ENCODE measurements at regions not wholly inside any gene's neighbourhood (a gene's known extent, or its start where the extent isn't known, plus 50 kb on each side); places are given as distances from the start of the nearest gene placed in this dataset.

DNA sequence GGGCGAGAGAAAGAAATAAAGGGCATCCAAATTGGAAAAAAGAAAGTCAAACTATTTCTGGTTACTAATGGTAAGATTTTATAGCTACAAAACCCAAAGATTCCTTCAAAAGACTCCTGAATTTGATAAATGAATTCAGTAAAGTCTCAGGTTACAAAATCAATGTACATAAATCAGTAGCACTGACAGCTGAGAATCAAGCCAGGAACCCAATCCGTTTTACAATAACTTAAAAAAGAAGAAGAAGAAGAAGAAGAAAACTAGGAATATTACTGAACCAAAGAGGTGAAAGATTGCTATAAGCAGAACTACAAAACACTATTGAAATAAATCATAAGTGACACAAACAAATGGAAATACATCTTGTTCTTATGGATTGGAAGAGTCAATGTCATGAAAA, 291.5 kb upstream of the GULP1 start:
- Histone ChIP-seq H3K4me3 (ENCODE audit: insufficient read depth, low read length, poor library complexity, severe bottlenecking) (no peak overlapping the region), H3K9me3 (ENCODE audit: insufficient read depth, low read length) (no peaks in the 10 kb centered on the region), H3K9me2 (replicated peaks; ENCODE audit: insufficient read depth, low read length) (no peaks in the 10 kb centered on the region), H3K9ac (ENCODE audit: low read length) (no peak overlapping the region), H3K27ac (ENCODE audit: low read depth, low read length) (no peak overlapping the region), H2AFZ (ENCODE audit: low read depth, low read length, severe bottlenecking) (no peak overlapping the region), H3K36me3 (ENCODE audit: low read length) (no peaks in the 10 kb centered on the region), H3K27me3 (ENCODE audit: low read length) (no peaks in the 10 kb centered on the region), H3F3A (ENCODE audit: insufficient read depth) (no peaks in the 10 kb centered on the region), H4K20me1 (ENCODE audit: low read depth, low read length) (no peaks in the 10 kb centered on the region), H3K79me2 (ENCODE audit: insufficient read depth, low read length) (no peaks in the 10 kb centered on the region), H3K4me2 (ENCODE audit: low read depth, low read length, poor library complexity, severe bottlenecking) (no peak overlapping the region)
- TF ChIP-seq, protein P1, sequence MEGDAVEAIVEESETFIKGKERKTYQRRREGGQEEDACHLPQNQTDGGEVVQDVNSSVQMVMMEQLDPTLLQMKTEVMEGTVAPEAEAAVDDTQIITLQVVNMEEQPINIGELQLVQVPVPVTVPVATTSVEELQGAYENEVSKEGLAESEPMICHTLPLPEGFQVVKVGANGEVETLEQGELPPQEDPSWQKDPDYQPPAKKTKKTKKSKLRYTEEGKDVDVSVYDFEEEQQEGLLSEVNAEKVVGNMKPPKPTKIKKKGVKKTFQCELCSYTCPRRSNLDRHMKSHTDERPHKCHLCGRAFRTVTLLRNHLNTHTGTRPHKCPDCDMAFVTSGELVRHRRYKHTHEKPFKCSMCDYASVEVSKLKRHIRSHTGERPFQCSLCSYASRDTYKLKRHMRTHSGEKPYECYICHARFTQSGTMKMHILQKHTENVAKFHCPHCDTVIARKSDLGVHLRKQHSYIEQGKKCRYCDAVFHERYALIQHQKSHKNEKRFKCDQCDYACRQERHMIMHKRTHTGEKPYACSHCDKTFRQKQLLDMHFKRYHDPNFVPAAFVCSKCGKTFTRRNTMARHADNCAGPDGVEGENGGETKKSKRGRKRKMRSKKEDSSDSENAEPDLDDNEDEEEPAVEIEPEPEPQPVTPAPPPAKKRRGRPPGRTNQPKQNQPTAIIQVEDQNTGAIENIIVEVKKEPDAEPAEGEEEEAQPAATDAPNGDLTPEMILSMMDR (IDR thresholded peaks at IDR 0.05; ENCODE audit: insufficient read depth, low read length, poor library complexity, severe bottlenecking), result no peak
- no peak for TF ChIP-seq EZH2phosphoT487 (conservative IDR thresholded peaks at IDR 0.05; ENCODE audit: low read length)

DNA sequence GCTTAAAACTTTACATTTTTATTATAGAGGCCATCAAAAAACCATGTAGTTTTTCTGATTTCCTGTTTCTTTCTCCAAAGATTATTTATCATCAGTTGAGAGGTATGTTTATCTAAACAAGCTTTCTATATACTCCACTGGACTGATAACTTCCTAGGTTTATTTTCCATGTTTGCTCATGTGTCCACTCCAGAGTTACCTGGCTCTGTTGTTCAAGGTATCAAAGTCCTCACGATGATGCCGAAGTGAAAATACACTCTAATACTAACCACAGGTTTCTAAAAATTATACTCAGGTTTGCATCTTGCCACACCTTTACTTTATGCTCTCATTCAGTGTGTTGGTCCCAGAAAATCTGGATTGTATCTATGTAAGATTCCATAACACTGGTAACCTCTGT, 287.9 kb upstream of the GULP1 start:
- TF ChIP-seq, protein P1 (IDR thresholded peaks at IDR 0.05; ENCODE audit: insufficient read depth, low read length, poor library complexity, severe bottlenecking), result no peak
- no peak for TF ChIP-seq EZH2phosphoT487 (conservative IDR thresholded peaks at IDR 0.05; ENCODE audit: low read length)
- Histone ChIP-seq H2AFZ (ENCODE audit: low read depth, low read length, severe bottlenecking) (no peak overlapping the region), H3K9me2 (replicated peaks; ENCODE audit: insufficient read depth, low read length) (no peaks in the 10 kb centered on the region), H3F3A (ENCODE audit: insufficient read depth) (no peaks in the 10 kb centered on the region), H3K36me3 (ENCODE audit: low read length) (no peaks in the 10 kb centered on the region), H3K27me3 (ENCODE audit: low read length) (no peaks in the 10 kb centered on the region), H3K9me3 (ENCODE audit: insufficient read depth, low read length) (no peaks in the 10 kb centered on the region), H3K4me2 (ENCODE audit: low read depth, low read length, poor library complexity, severe bottlenecking) (no peak overlapping the region), H3K79me2 (ENCODE audit: insufficient read depth, low read length) (no peaks in the 10 kb centered on the region), H4K20me1 (ENCODE audit: low read depth, low read length) (no peaks in the 10 kb centered on the region), H3K9ac (ENCODE audit: low read length) (no peak overlapping the region), H3K27ac (ENCODE audit: low read depth, low read length) (no peak overlapping the region), H3K4me3 (ENCODE audit: insufficient read depth, low read length, poor library complexity, severe bottlenecking) (no peak overlapping the region)

DNA sequence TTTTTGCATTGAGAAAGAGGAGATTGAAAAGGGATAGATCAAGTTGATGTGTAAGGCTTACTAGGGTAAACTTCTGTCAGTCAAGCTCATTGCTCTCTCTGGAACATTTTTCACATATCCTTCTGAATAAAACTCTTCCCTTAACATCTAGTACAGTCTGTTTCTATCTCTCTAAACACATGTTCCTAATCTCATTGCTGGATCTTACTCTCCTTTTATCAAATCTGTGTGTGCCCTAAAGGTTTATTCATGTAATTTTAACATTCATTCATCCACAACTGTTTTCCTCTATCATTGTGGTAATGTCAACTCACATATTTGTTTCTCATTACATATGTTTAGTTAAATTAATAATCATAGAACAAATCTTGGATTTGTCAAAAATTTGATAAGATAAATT, 277.9 kb upstream of the GULP1 start:
- Histone ChIP-seq H3K9ac (ENCODE audit: low read length) (no peak overlapping the region), H3K9me3 (ENCODE audit: insufficient read depth, low read length) (no peaks in the 10 kb centered on the region), H3K27ac (ENCODE audit: low read depth, low read length) (no peak overlapping the region), H3K79me2 (ENCODE audit: insufficient read depth, low read length) (no peaks in the 10 kb centered on the region), H3K9me2 (replicated peaks; ENCODE audit: insufficient read depth, low read length) (no peaks in the 10 kb centered on the region), H3K36me3 (ENCODE audit: low read length) (no peaks in the 10 kb centered on the region), H3K4me2 (ENCODE audit: low read depth, low read length, poor library complexity, severe bottlenecking) (no peak overlapping the region), H2AFZ (ENCODE audit: low read depth, low read length, severe bottlenecking) (no peak overlapping the region), H4K20me1 (ENCODE audit: low read depth, low read length) (no peaks in the 10 kb centered on the region), H3F3A (ENCODE audit: insufficient read depth) (no peaks in the 10 kb centered on the region), H3K27me3 (ENCODE audit: low read length) (no peaks in the 10 kb centered on the region), H3K4me3 (ENCODE audit: insufficient read depth, low read length, poor library complexity, severe bottlenecking) (no peak overlapping the region)
- TF ChIP-seq EZH2phosphoT487 (conservative IDR thresholded peaks at IDR 0.05; ENCODE audit: low read length), result no peak
- TF ChIP-seq, protein P1 (IDR thresholded peaks at IDR 0.05; ENCODE audit: insufficient read depth, low read length, poor library complexity, severe bottlenecking), result no peak

DNA sequence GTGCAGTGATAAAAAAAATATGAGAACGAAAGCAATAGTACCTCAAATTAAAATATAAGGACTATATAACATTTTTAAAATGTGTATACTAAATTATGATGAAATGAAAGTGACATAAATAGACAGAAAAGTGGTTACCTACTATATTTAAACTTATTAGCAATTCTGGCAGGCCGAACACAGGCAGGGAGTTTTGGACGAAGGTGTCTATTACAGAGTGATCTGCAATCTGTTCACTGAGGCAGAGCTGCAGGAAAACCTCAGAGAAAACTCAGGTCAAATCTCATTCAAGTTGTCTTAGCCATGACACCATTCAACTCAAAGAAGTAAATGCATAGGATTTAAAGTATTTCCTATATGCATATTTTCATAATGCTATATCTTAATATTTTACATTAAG, 274.8 kb upstream of the GULP1 start:
- Histone ChIP-seq H3F3A (ENCODE audit: insufficient read depth) (no peaks in the 10 kb centered on the region), H3K9ac (ENCODE audit: low read length) (no peak overlapping the region), H3K36me3 (ENCODE audit: low read length) (no peaks in the 10 kb centered on the region), H3K9me2 (replicated peaks; ENCODE audit: insufficient read depth, low read length) (no peaks in the 10 kb centered on the region), H2AFZ (ENCODE audit: low read depth, low read length, severe bottlenecking) (no peak overlapping the region), H3K27ac (ENCODE audit: low read depth, low read length) (no peak overlapping the region), H3K27me3 (ENCODE audit: low read length) (no peaks in the 10 kb centered on the region), H4K20me1 (ENCODE audit: low read depth, low read length) (no peaks in the 10 kb centered on the region), H3K79me2 (ENCODE audit: insufficient read depth, low read length) (no peaks in the 10 kb centered on the region), H3K4me3 (ENCODE audit: insufficient read depth, low read length, poor library complexity, severe bottlenecking) (no peak overlapping the region), H3K9me3 (ENCODE audit: insufficient read depth, low read length) (no peaks in the 10 kb centered on the region), H3K4me2 (ENCODE audit: low read depth, low read length, poor library complexity, severe bottlenecking) (no peak overlapping the region)
- TF ChIP-seq EZH2phosphoT487 (conservative IDR thresholded peaks at IDR 0.05; ENCODE audit: low read length), result no peak
- TF ChIP-seq, protein P1 (IDR thresholded peaks at IDR 0.05; ENCODE audit: insufficient read depth, low read length, poor library complexity, severe bottlenecking), result no peak
